ENCODE measurements at regions not wholly inside any gene's neighbourhood (a gene's known extent, or its start where the extent isn't known, plus 50 kb on each side); places are given as distances from the start of the nearest gene placed in this dataset.

- TF ChIP-seq, protein P1, sequence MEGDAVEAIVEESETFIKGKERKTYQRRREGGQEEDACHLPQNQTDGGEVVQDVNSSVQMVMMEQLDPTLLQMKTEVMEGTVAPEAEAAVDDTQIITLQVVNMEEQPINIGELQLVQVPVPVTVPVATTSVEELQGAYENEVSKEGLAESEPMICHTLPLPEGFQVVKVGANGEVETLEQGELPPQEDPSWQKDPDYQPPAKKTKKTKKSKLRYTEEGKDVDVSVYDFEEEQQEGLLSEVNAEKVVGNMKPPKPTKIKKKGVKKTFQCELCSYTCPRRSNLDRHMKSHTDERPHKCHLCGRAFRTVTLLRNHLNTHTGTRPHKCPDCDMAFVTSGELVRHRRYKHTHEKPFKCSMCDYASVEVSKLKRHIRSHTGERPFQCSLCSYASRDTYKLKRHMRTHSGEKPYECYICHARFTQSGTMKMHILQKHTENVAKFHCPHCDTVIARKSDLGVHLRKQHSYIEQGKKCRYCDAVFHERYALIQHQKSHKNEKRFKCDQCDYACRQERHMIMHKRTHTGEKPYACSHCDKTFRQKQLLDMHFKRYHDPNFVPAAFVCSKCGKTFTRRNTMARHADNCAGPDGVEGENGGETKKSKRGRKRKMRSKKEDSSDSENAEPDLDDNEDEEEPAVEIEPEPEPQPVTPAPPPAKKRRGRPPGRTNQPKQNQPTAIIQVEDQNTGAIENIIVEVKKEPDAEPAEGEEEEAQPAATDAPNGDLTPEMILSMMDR (IDR thresholded peaks at IDR 0.05) = no peak
- TF ChIP-seq POLR2A (IDR thresholded peaks at IDR 0.05) = no peak
Measured at GRCh38 chr11:15663777-15664218, 549.1 kb downstream of the INSC start.
